ENCODE measurements at regions not wholly inside any gene's neighbourhood (a gene's known extent, or its start where the extent isn't known, plus 50 kb on each side); places are given as distances from the start of the nearest gene placed in this dataset.

DNA sequence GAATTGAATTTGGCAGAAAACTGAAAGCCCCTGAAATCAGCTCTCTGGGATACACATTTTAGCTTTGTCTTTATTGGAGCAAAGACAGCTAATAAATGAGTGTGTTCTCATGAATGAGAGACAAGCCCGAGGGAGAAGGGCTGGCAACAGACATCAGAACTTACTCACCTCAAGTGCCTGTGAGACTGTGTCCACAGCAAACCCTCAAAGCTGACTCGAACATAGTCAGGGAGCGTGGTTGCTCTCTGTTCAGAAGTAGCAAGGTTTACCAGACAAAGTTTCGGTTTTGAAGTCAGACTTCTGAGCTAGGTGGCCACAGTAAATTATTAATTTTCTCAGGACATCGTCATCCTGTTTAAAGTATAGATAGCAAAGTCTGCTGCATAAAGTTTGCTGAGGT is 207.9 kb downstream of the CMPK2 start:
- WGBS (ENCODE audit: insufficient coverage), result no CpG with 5 or more reads among the region's 5 CpGs
- POLR2A ChIA-PET, result no interaction called here
- H3K27ac ChIP-seq (ENCODE audit: low read length in 2 of 2), result no peak overlapping the region
- H2AFZ ChIP-seq (ENCODE audit: insufficient read depth, low read depth, low read length, poor library complexity, severe bottlenecking), result no peak overlapping the region
- H3K4me1 Mint-ChIP-seq, result no peaks in the 10 kb centered on the region
- CTCF ChIA-PET, result no interaction called here
- TF ChIP-seq, protein P1, sequence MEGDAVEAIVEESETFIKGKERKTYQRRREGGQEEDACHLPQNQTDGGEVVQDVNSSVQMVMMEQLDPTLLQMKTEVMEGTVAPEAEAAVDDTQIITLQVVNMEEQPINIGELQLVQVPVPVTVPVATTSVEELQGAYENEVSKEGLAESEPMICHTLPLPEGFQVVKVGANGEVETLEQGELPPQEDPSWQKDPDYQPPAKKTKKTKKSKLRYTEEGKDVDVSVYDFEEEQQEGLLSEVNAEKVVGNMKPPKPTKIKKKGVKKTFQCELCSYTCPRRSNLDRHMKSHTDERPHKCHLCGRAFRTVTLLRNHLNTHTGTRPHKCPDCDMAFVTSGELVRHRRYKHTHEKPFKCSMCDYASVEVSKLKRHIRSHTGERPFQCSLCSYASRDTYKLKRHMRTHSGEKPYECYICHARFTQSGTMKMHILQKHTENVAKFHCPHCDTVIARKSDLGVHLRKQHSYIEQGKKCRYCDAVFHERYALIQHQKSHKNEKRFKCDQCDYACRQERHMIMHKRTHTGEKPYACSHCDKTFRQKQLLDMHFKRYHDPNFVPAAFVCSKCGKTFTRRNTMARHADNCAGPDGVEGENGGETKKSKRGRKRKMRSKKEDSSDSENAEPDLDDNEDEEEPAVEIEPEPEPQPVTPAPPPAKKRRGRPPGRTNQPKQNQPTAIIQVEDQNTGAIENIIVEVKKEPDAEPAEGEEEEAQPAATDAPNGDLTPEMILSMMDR (IDR thresholded peaks at IDR 0.05), result no peak
- no peak for TF ChIP-seq EZH2 (IDR thresholded peaks at IDR 0.05; ENCODE audit: borderline replicate concordance, insufficient read depth, low read depth, low read length, poor library complexity, severe bottlenecking)
- H3K4me3 Mint-ChIP-seq, result no peak overlapping the region
- no peak for DNase-seq
- H3K27me3 ChIP-seq (replicated peaks in 1 of 4; ENCODE audit: control extremely low read depth in 1 of 4, control insufficient read depth in 3 of 4, insufficient read depth in 4 of 4, low read length in 3 of 4), result no peaks in the 10 kb centered on the region
- H3K27me3 Mint-ChIP-seq, result no peaks in the 10 kb centered on the region
- no peak overlapping the region for H3K4me2 ChIP-seq (replicated peaks; ENCODE audit: low read depth, low read length, poor library complexity, severe bottlenecking)
- H3K4me3 ChIP-seq (ENCODE audit: control extremely low read depth in 1 of 5, extremely low read depth in 1 of 5, insufficient read depth in 1 of 5, low read depth in 2 of 5, low read length in 4 of 5), result no peak overlapping the region
- no peaks in the 10 kb centered on the region for H3K9me3 ChIP-seq (ENCODE audit: control extremely low read depth in 1 of 3, control insufficient read depth in 2 of 3, insufficient read depth in 1 of 3, low read length in 2 of 3)
- no peak overlapping the region for H3K9ac ChIP-seq (ENCODE audit: low read length)
- intact Hi-C loops (cut with micrococcal nuclease), result no loop called here
- no peaks in the 10 kb centered on the region for H3K4me1 ChIP-seq (ENCODE audit: control insufficient read depth in 2 of 2, insufficient read depth in 2 of 2, low read length in 2 of 2)
- no peaks in the 10 kb centered on the region for H3K36me3 ChIP-seq (replicated peaks in 1 of 2; ENCODE audit: control extremely low read depth in 1 of 2, control insufficient read depth in 1 of 2, extremely low read depth in 1 of 2, insufficient read depth in 2 of 2, low read length in 1 of 2)
- H3K79me2 ChIP-seq (ENCODE audit: control insufficient read depth, insufficient read depth, low read length), result no peaks in the 10 kb centered on the region
- no peaks in the 10 kb centered on the region for H4K20me1 ChIP-seq (ENCODE audit: control insufficient read depth, insufficient read depth, low read length, poor library complexity, severe bottlenecking)
- no peaks in the 10 kb centered on the region for H3K9me3 Mint-ChIP-seq (ENCODE audit: insufficient read depth)
- no peak overlapping the region for H3K27ac Mint-ChIP-seq
- ATAC-seq (ENCODE audit: low read depth), result no peak

DNA sequence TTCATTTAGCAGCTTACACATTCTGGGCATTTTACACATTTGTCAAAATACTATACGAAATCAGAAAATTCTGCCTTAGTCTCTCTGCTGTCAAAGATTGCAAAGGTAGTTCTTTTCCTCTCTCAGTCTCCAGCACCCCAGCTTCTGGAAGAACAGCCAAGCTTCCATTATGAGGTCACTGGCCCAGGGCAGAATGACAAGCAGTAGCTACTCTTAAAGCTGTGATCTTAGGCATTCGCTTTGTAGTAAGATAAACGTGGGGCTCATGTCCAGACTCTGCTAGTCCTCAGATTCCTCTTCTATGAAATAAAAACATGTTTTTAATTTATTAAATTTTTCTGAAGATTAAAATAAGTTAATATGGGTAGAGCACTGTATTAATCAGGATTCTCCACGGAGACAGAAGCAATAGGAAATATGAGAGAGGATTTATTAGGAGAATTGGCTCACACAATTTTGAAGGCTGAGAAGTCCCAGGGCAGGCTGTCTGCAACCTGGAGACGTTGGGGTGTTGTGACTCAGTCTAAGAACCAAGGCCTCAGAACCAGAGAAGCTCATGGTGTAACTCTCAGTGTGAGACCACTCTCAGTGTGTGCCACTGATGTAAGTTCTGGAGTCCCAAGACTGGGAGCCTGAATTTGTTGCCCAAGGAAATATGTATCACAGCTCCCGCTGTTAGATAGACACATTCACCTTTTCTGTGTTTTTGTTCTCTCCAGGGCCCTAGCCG is 201.2 kb downstream of the CMPK2 start:
- no peak overlapping the region for H2AFZ ChIP-seq (ENCODE audit: insufficient read depth, low read depth, low read length, poor library complexity, severe bottlenecking)
- H3K36me3 ChIP-seq (replicated peaks in 1 of 2; ENCODE audit: control extremely low read depth in 1 of 2, control insufficient read depth in 1 of 2, extremely low read depth in 1 of 2, insufficient read depth in 2 of 2, low read length in 1 of 2), result no peaks in the 10 kb centered on the region
- POLR2A ChIA-PET, result no interaction called here
- Mint-ChIP-seq H3K4me1 (no peaks in the 10 kb centered on the region), H3K27ac (no peak overlapping the region), H3K9me3 (ENCODE audit: insufficient read depth) (no peaks in the 10 kb centered on the region), H3K27me3 (no peaks in the 10 kb centered on the region), H3K4me3 (no peak overlapping the region)
- H3K4me3 ChIP-seq (ENCODE audit: control extremely low read depth in 1 of 5, extremely low read depth in 1 of 5, insufficient read depth in 1 of 5, low read depth in 2 of 5, low read length in 4 of 5), result no peak overlapping the region
- intact Hi-C loops (cut with micrococcal nuclease), result no loop called here
- H3K27me3 ChIP-seq (replicated peaks in 1 of 4; ENCODE audit: control extremely low read depth in 1 of 4, control insufficient read depth in 3 of 4, insufficient read depth in 4 of 4, low read length in 3 of 4), result no peaks in the 10 kb centered on the region
- H3K27ac ChIP-seq (ENCODE audit: low read length in 2 of 2), result no peak overlapping the region
- CTCF ChIA-PET, result no interaction called here
- WGBS (ENCODE audit: insufficient coverage), result 74% methylated on average over 5 of the region's 7 CpGs
- no peak overlapping the region for H3K4me2 ChIP-seq (replicated peaks; ENCODE audit: low read depth, low read length, poor library complexity, severe bottlenecking)
- no peaks in the 10 kb centered on the region for H3K79me2 ChIP-seq (ENCODE audit: control insufficient read depth, insufficient read depth, low read length)
- ATAC-seq (ENCODE audit: low read depth), result no peak
- no peaks in the 10 kb centered on the region for H4K20me1 ChIP-seq (ENCODE audit: control insufficient read depth, insufficient read depth, low read length, poor library complexity, severe bottlenecking)
- no peak overlapping the region for H3K9ac ChIP-seq (ENCODE audit: low read length)
- no peaks in the 10 kb centered on the region for H3K9me3 ChIP-seq (ENCODE audit: control extremely low read depth in 1 of 3, control insufficient read depth in 2 of 3, insufficient read depth in 1 of 3, low read length in 2 of 3)
- TF ChIP-seq EZH2 (IDR thresholded peaks at IDR 0.05; ENCODE audit: borderline replicate concordance, insufficient read depth, low read depth, low read length, poor library complexity, severe bottlenecking), result no peak
- TF ChIP-seq, protein P1 (IDR thresholded peaks at IDR 0.05), result no peak
- H3K4me1 ChIP-seq (ENCODE audit: control insufficient read depth in 2 of 2, insufficient read depth in 2 of 2, low read length in 2 of 2), result no peaks in the 10 kb centered on the region
- no peak for DNase-seq

Measured in B cell (primary cell).